ENCODE measurements at regions not wholly inside any gene's neighbourhood (a gene's known extent, or its start where the extent isn't known, plus 50 kb on each side); places are given as distances from the start of the nearest gene placed in this dataset.

DNA sequence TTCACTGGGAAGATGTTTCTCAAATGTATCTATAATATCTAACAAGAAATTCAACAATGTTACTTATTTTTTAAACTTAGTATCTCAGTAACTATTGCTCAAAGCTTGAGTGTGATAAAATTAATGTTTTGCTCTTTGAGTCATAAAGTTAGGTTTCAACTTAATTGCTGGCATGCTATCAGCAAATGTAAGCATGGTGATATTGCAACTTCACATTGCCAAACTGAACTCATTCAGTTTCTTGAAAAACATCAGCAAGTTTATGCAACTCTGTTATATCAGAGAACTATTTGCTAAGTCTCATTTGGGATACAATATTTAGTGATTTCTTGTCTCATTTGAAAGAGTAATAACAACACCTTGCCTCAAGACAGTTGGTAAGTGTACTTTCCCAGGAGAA, 91.2 kb upstream of the KLF3 start:
- H3K27me3 Mint-ChIP-seq (ENCODE audit: low read depth): no peaks in the 10 kb centered on the region
- no peaks in the 10 kb centered on the region for H3K9me3 Mint-ChIP-seq
- no peaks in the 10 kb centered on the region for H3K36me3 Mint-ChIP-seq (ENCODE audit: low read depth)
- no peak overlapping the region for H3K4me3 Mint-ChIP-seq
- no peak overlapping the region for H3K27ac Mint-ChIP-seq
- TF ChIP-seq, protein P1, sequence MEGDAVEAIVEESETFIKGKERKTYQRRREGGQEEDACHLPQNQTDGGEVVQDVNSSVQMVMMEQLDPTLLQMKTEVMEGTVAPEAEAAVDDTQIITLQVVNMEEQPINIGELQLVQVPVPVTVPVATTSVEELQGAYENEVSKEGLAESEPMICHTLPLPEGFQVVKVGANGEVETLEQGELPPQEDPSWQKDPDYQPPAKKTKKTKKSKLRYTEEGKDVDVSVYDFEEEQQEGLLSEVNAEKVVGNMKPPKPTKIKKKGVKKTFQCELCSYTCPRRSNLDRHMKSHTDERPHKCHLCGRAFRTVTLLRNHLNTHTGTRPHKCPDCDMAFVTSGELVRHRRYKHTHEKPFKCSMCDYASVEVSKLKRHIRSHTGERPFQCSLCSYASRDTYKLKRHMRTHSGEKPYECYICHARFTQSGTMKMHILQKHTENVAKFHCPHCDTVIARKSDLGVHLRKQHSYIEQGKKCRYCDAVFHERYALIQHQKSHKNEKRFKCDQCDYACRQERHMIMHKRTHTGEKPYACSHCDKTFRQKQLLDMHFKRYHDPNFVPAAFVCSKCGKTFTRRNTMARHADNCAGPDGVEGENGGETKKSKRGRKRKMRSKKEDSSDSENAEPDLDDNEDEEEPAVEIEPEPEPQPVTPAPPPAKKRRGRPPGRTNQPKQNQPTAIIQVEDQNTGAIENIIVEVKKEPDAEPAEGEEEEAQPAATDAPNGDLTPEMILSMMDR (IDR thresholded peaks at IDR 0.05; ENCODE audit: unreplicated experiment in 3 of 3): no peak
- H3K4me1 Mint-ChIP-seq: peaks cover 15% of the 10 kb centered on the region

DNA sequence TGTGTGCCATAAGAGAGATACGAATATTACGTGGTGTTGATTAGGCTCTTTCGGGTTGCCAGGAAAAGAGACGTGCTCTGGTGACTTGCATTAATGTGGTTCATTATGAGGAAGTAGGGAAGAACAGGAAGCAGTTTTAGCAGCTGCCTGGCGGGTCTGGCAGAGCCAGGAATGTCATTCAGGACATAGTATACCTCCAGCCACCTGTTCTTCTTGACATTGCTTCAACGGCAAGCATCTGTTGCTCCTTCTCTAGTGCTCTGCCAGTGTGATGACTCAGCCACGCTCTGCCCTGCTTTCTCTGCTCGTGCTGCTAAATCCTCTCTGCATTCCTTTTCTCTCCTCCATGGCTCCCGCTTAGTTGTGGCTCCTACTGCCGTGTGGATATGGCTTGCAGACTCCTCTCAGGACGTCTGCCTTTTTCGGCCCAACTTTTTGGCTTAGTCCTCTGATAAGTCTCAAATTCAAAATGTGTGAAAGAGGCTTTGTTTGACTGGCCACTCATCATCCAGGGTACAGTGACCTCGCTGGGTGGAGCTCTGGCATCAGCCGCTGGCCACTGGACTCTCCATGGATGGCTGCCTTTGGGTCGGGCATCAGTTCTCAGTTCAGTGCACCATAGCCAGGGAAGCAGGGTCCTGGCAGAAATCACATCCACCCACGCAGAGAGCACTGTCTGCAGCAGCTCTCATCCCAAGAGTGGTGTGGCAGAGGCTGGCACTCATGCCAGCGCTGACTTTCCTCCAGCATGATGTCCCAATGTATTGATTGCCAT, 89.3 kb upstream of the KLF3 start:
- TF ChIP-seq, protein P1 (IDR thresholded peaks at IDR 0.05; ENCODE audit: unreplicated experiment in 3 of 3): no peak
- Mint-ChIP-seq H3K9me3 (no peaks in the 10 kb centered on the region), H3K27me3 (ENCODE audit: low read depth) (no peaks in the 10 kb centered on the region), H3K4me1 (peaks cover 15% of the 10 kb centered on the region), H3K4me3 (no peak overlapping the region), H3K36me3 (ENCODE audit: low read depth) (no peaks in the 10 kb centered on the region), H3K27ac (peak overlapping the region; percentile 30 to 73 (median 43))

DNA sequence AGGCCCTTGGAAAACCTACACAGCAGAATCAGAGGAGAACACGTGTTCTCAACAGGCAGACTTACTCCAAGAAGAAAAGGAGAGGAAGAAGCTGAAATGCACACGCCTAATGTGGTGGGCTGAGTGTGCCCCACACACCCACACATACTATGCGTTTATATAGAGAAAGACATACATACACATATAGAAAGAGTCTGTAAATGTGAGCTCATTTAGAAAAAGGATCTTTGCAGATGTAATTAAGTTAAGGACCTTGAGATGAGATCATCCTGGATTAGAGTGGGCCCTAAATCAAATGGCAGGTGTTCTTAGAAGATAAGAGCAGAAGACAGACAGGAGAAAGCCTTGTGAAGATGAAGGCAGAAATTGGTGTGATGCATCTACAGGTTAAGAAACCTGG, 87.2 kb upstream of the KLF3 start:
- Mint-ChIP-seq H3K27ac (no peak overlapping the region), H3K36me3 (ENCODE audit: low read depth) (no peaks in the 10 kb centered on the region), H3K4me1 (peaks cover 19% of the 10 kb centered on the region), H3K4me3 (no peak overlapping the region), H3K27me3 (ENCODE audit: low read depth) (no peaks in the 10 kb centered on the region), H3K9me3 (no peaks in the 10 kb centered on the region)
- TF ChIP-seq, protein P1 (IDR thresholded peaks at IDR 0.05; ENCODE audit: unreplicated experiment in 3 of 3): no peak

DNA sequence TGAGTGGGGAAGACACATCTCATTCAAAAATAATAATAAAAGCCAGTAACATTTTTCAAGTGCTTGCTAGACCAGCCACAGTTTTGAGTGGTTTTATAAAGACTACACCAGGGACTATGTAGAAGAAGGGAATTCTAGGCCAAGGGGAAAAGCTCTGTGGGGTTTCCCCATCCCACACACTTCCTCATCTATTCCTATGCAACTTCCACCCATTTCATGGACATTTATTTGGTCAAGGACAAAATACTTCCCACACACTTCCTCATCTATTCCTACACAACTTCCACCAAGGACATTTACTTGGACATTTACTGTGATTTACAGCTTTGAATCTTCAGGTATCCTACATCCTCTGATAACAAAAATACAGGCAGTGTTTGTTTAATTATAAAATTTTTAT, 86.5 kb upstream of the KLF3 start:
- Mint-ChIP-seq H3K4me1 (peaks cover 22% of the 10 kb centered on the region), H3K27ac (no peak overlapping the region), H3K9me3 (no peaks in the 10 kb centered on the region), H3K4me3 (no peak overlapping the region), H3K27me3 (ENCODE audit: low read depth) (no peaks in the 10 kb centered on the region), H3K36me3 (ENCODE audit: low read depth) (no peaks in the 10 kb centered on the region)
- TF ChIP-seq, protein P1 (IDR thresholded peaks at IDR 0.05; ENCODE audit: unreplicated experiment in 3 of 3): no peak

DNA sequence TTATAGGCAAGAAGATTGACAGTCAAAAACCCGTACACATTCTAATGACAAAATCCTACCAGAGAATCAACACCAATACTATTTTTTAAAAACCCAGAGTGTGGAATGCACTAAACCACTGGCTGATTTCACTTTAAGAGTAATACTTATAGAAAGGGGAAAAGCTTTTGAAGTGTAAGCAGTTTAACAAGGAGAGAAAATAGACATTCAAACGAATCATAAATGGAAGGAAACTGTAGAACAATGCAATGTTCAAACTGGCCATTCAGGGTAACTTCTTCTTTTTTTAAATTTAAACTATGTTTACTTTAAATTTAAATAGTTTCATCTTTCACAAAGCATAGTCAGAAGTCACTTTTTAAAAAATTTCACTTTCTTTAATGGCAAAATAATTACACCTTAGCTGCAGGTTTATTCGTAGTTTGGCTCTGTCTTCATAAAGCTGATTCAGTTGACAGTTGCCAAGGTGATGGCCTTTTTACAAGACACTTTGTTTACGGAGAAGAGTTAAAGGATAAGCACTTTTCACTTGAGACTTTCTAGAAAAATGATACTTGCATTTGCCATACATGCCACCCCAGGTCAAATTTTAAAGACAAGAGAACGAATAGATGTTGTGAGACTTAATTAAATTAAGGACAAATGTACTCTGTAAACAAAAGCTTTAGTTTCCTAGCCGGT, 82.4 kb upstream of the KLF3 start:
- no peak overlapping the region for H3K27ac Mint-ChIP-seq
- TF ChIP-seq, protein P1 (IDR thresholded peaks at IDR 0.05; ENCODE audit: unreplicated experiment in 3 of 3): no peak
- H3K4me3 Mint-ChIP-seq: no peak overlapping the region
- H3K9me3 Mint-ChIP-seq: peaks cover 3% of the 10 kb centered on the region
- H3K36me3 Mint-ChIP-seq (ENCODE audit: low read depth): no peaks in the 10 kb centered on the region
- peaks cover 6% of the 10 kb centered on the region for H3K27me3 Mint-ChIP-seq (ENCODE audit: low read depth)
- peaks cover 13% of the 10 kb centered on the region for H3K4me1 Mint-ChIP-seq

Data from nephron (organoid).